Activated CD4-positive, alpha-beta T cell treated with anti-CD3 and anti-CD28 coated beads, Interleukin-2, amount 10 ng/mL, durations not matched to agents 24 days and 14 days (primary cell): ENCODE measurements at regions not wholly inside any gene's neighbourhood (a gene's known extent, or its start where the extent isn't known, plus 50 kb on each side); places are given as distances from the start of the nearest gene placed in this dataset.
"Not testable (repeated sequence)": the region's sequence is repeated elsewhere in the genome, so short reads cannot be mapped to it uniquely, and the experiment has no call there.

Source experiments
- DNase-seq: peaks from one replicate; pipeline ENCODE4 v3.0.0; 2022
- H3K27ac Mint-ChIP-seq: one replicate; pipeline ENCODE4 v1.8.0; 2022; ENCODE audit warnings: mild to moderate bottlenecking, mixed read lengths
- H3K27me3 Mint-ChIP-seq: one replicate; pipeline ENCODE4 v1.8.0; 2022; ENCODE audit warnings: mixed read lengths
- H3K36me3 Mint-ChIP-seq: one replicate; pipeline ENCODE4 v1.8.0; 2022; ENCODE audit warnings: low read depth, mild to moderate bottlenecking, mixed read lengths
- H3K4me1 Mint-ChIP-seq: one replicate; pipeline ENCODE4 v1.8.0; 2021; ENCODE audit warnings: mixed read lengths
- H3K4me3 Mint-ChIP-seq: one replicate; pipeline ENCODE4 v1.8.0; 2022; ENCODE audit warnings: mild to moderate bottlenecking, moderate library complexity, mixed read lengths
- H3K9me3 Mint-ChIP-seq: one replicate; pipeline ENCODE4 v1.8.0; 2021; ENCODE audit warnings: mixed read lengths
- intact Hi-C: fragments of 100-400 bp; cut with micrococcal nuclease; formaldehyde crosslinking; loops from one replicate; pipeline ENCODE4 v1.15.1; 2023

DNA sequence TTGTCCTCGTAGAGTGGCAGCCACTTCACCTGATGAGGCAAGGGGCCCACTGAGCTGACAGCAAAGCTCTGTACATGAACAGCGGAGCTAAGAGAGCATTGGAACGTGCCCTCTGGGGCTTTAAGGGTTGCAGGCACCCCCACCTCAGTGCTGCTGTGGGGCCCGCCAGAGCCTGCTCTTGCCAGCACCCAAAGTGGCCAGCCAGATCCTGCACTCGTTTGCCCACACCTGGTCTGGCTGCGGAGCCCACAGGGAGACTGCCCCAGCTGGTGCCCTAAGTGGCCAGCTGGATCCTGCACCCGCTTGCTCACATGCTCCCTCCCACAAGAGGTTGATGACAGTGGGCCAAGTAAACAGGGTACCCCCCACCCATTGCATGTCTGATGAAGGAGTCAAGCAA lies 783.4 kb upstream of the MIR17HG start:
- H3K36me3 Mint-ChIP-seq: no peaks in the 10 kb centered on the region
- H3K4me1 Mint-ChIP-seq: no peaks in the 10 kb centered on the region
- H3K9me3 Mint-ChIP-seq: no peaks in the 10 kb centered on the region
- DNase-seq: no peak
- no peak overlapping the region for H3K4me3 Mint-ChIP-seq
- intact Hi-C loops: no loop called here
- H3K27ac Mint-ChIP-seq: no peak overlapping the region
- no peaks in the 10 kb centered on the region for H3K27me3 Mint-ChIP-seq

DNA sequence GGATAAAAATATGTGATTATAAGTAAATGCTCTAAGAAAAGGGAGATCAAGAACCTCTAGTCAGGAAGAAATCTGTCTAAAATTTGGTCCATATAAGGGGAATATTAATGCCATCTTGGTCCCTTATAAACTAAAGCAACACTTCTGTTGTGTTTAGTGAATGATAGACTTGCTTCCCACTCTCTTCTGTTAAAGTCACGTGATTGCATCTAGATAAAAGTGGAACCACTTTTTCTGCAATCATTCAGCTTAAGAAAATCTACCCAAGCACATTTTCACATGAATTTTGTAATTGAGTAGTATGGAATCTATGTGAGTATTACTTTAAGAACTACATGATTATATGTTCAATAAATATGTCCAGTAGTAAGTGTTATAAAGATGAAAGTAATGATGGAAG lies 782.9 kb upstream of the MIR17HG start:
- no peaks in the 10 kb centered on the region for H3K27me3 Mint-ChIP-seq
- H3K4me3 Mint-ChIP-seq: no peak overlapping the region
- H3K27ac Mint-ChIP-seq: no peak overlapping the region
- no peaks in the 10 kb centered on the region for H3K4me1 Mint-ChIP-seq
- H3K9me3 Mint-ChIP-seq: no peaks in the 10 kb centered on the region
- no peaks in the 10 kb centered on the region for H3K36me3 Mint-ChIP-seq
- no peak for DNase-seq
- intact Hi-C loops: no loop called here

DNA sequence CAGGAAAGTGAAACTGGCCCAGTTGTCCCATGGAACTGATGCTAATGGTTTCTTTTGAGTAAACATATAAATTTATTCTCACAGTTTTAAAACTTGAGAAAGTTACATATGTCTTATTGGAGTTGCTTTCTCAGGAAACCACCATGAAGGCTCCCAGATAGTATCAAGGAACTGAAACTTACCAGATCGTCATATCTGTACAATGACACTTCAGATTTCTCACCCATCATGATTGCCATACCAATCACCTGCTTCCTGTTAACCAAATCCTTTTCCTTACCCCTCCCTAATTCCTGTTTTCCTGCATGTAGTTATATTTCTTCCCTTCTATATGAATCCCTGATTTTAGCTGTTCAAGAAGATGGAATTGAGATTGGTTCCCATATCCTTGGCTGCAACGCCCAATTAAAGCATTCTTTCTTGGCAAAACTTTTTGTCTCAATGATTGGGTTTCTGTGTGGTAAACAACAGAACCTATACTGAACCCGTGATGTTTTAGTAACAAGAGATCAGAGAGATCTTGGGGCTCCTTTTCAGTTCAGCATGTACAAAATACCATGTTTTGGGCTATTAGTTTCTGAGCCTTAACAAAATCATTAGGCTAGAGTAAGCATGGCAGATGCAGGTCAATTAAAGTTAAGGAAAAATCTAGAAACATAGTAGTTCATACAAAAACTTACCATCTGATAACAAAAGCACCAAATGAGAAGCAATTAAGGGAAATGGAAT lies 781.3 kb upstream of the MIR17HG start:
- intact Hi-C loops: no loop called here
- H3K4me3 Mint-ChIP-seq: no peak overlapping the region

GRCh38 chr13:90568165-90568564 lies 779.3 kb upstream of the MIR17HG start:
- Mint-ChIP-seq H3K4me1 (no peaks in the 10 kb centered on the region), H3K27ac (no peak overlapping the region), H3K9me3 (no peaks in the 10 kb centered on the region), H3K36me3 (no peaks in the 10 kb centered on the region), H3K27me3 (no peaks in the 10 kb centered on the region), H3K4me3 (no peak overlapping the region)
- no peak for DNase-seq
- intact Hi-C loops: no loop called here

More for the DNA sequence above, 781.3 kb upstream of the MIR17HG start:
- H3K27me3 Mint-ChIP-seq: no peaks in the 10 kb centered on the region
- no peak for DNase-seq
- H3K27ac Mint-ChIP-seq: no peak overlapping the region
- no peaks in the 10 kb centered on the region for H3K36me3 Mint-ChIP-seq
- H3K9me3 Mint-ChIP-seq: no peaks in the 10 kb centered on the region
- H3K4me1 Mint-ChIP-seq: no peaks in the 10 kb centered on the region

DNA sequence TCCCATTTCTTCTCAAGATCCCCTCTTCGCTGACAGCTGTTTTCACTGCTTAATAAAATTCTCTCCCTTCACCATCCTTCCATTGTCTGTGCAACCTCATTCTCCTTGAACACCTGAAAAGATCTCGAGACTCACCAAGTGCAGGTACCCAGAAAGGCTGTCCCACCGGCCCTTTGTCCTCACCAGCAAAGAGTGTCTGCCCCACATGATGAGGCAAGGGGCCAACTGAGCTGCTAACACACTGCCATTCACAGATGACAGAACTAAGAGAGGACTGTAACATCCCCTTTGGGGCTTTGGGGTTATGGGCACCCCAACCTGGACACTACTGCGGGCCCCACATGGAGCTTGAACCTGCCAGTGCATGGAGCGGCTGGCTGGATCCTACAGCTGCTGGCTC lies 771.4 kb upstream of the MIR17HG start:
- Mint-ChIP-seq H3K27me3 (no peaks in the 10 kb centered on the region), H3K4me1 (no peaks in the 10 kb centered on the region), H3K4me3 (no peak overlapping the region), H3K36me3 (no peaks in the 10 kb centered on the region), H3K27ac (no peak overlapping the region), H3K9me3 (peaks cover 13% of the 10 kb centered on the region)
- DNase-seq: no peak
- intact Hi-C loops: no loop called here

- intact Hi-C loops: no loop called here
- H3K4me3 Mint-ChIP-seq: no peak overlapping the region
- DNase-seq: no peak
- no peaks in the 10 kb centered on the region for H3K27me3 Mint-ChIP-seq
- no peaks in the 10 kb centered on the region for H3K4me1 Mint-ChIP-seq
- H3K36me3 Mint-ChIP-seq: no peaks in the 10 kb centered on the region
- H3K9me3 Mint-ChIP-seq: peaks cover 13% of the 10 kb centered on the region
- no peak overlapping the region for H3K27ac Mint-ChIP-seq
Observed at GRCh38 chr13:90577726-90578125, 769.8 kb upstream of the MIR17HG start.

DNA sequence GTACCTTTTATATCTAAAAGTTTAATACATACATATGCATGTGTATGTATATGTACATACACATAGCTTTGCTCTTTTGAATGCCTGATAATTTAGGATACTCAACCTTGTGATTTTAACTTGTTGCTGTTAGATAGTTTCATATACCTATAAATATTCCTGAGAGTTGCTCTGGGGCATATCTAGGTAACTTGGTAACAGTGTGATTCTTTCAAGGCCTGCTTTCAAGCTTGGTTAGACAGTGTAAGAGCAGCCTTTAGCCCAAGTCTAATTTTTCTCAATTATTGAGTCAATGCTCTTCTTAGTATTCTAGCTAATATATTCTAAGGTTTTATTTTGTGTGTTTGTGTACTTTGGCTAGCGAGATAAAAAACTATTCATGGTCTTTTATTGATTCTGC lies 762.1 kb upstream of the MIR17HG start:
- H3K27ac Mint-ChIP-seq: no peak overlapping the region
- no peak overlapping the region for H3K4me3 Mint-ChIP-seq
- H3K9me3 Mint-ChIP-seq: peaks cover 10% of the 10 kb centered on the region
- no peaks in the 10 kb centered on the region for H3K36me3 Mint-ChIP-seq
- DNase-seq: no peak
- intact Hi-C loops: no loop called here
- no peaks in the 10 kb centered on the region for H3K4me1 Mint-ChIP-seq
- H3K27me3 Mint-ChIP-seq: no peaks in the 10 kb centered on the region

GRCh38 chr13:90591260-90591926 lies 756.1 kb upstream of the MIR17HG start:
- Mint-ChIP-seq H3K27ac (no peak overlapping the region), H3K36me3 (no peaks in the 10 kb centered on the region), H3K4me3 (no peak overlapping the region), H3K27me3 (no peaks in the 10 kb centered on the region), H3K9me3 (no peaks in the 10 kb centered on the region), H3K4me1 (no peaks in the 10 kb centered on the region)
- DNase-seq: no peak
- intact Hi-C loops: no loop called here

DNA sequence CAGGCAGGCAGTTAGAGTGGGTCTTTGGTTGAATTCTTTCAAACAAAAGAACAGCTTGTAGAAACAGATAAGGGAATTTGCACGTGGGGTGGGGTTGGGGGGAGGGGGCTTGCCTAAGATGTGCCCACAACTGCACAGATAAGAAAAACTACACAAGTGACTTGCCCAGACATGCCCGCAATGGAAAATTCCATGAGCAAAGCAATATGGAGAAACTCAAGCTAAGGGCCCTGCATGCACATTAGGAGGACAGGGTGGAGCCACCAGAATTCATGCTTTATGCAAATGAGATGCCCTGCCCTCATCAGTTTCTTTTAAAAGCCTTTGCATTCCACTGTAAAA lies 755.6 kb upstream of the MIR17HG start:
- intact Hi-C loops: no loop called here
- no peaks in the 10 kb centered on the region for H3K36me3 Mint-ChIP-seq
- H3K27ac Mint-ChIP-seq: no peak overlapping the region
- H3K4me3 Mint-ChIP-seq: no peak overlapping the region
- no peaks in the 10 kb centered on the region for H3K27me3 Mint-ChIP-seq
- no peaks in the 10 kb centered on the region for H3K4me1 Mint-ChIP-seq
- H3K9me3 Mint-ChIP-seq: no peaks in the 10 kb centered on the region
- DNase-seq: no peak

- H3K27me3 Mint-ChIP-seq: no peaks in the 10 kb centered on the region
- no peak overlapping the region for H3K4me3 Mint-ChIP-seq
- H3K4me1 Mint-ChIP-seq: no peaks in the 10 kb centered on the region
- H3K9me3 Mint-ChIP-seq: no peaks in the 10 kb centered on the region
- H3K27ac Mint-ChIP-seq: no peak overlapping the region
- no peak for DNase-seq
- H3K36me3 Mint-ChIP-seq: no peaks in the 10 kb centered on the region
- intact Hi-C loops: no loop called here
Observed at GRCh38 chr13:90592943-90593342, 754.5 kb upstream of the MIR17HG start.

DNA sequence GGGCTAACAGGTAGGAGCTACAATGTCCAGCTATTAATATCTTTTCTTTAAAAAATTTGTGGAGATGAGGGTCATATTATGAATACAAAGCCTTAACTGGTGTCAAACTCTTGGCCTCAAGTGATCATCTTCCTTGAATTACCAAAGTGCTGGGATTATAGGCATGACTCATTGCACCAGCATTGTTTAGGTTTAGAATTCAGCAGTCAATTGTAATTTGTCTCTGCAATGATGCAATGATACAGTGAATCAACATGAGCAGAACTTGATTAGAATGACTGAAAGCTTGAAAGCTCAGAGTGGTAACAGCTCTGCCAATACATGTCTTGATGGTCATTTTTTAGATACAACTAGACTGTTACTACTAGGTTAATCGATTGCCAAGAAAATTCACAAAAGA lies 752.8 kb upstream of the MIR17HG start:
- intact Hi-C loops: no loop called here
- Mint-ChIP-seq H3K36me3 (no peaks in the 10 kb centered on the region), H3K4me3 (no peak overlapping the region), H3K27ac (no peak overlapping the region), H3K27me3 (no peaks in the 10 kb centered on the region), H3K9me3 (peaks cover 3% of the 10 kb centered on the region), H3K4me1 (no peaks in the 10 kb centered on the region)
- DNase-seq: no peak

DNA sequence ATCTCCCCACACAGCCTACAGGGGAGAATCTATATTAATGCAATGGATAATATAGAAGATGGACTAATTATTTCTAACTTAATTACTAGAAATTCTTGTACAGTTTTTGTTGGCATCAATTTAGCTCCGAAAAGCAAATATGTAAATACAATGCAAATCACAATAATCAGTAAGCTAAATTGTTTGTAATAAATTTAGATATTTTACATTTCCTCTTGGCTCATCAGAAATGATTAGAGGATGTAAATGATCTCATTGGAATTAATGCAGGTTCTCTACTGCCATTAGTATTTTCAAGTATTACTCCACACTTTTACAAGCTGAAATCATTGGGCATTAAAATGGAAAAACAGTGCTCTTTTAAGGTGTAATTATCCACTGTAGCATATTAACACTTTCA lies 741.8 kb upstream of the MIR17HG start:
- Mint-ChIP-seq H3K4me3 (no peak overlapping the region), H3K27me3 (no peaks in the 10 kb centered on the region), H3K27ac (no peak overlapping the region)

DNA sequence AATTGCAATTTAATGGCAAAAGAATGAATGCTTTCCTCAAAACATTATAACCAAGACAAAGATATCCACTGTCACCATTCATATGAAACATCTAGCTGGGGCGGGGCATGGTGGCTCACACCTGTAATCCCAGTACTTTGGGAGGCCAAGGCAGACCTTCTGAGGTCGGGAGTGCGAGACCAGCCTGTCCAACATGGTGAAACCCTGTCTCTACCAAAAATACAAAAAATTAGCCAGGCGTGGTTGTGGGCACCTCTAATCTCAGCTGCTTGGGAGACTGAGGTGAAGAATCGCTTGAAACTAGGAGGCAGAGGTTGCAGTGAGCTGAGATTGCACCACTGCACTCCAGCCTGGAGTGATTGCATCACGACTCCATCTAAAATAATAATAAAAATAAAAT lies 740.6 kb upstream of the MIR17HG start:
- H3K4me1 Mint-ChIP-seq, DNase-seq, H3K27ac Mint-ChIP-seq, intact Hi-C loops, H3K27me3 Mint-ChIP-seq, H3K4me3 Mint-ChIP-seq, H3K9me3 Mint-ChIP-seq, H3K36me3 Mint-ChIP-seq: not testable (repeated sequence)

More for the DNA sequence above, 741.8 kb upstream of the MIR17HG start:
- no peaks in the 10 kb centered on the region for H3K4me1 Mint-ChIP-seq
- no peaks in the 10 kb centered on the region for H3K36me3 Mint-ChIP-seq
- H3K9me3 Mint-ChIP-seq: no peaks in the 10 kb centered on the region
- DNase-seq: no peak
- intact Hi-C loops: no loop called here

DNA sequence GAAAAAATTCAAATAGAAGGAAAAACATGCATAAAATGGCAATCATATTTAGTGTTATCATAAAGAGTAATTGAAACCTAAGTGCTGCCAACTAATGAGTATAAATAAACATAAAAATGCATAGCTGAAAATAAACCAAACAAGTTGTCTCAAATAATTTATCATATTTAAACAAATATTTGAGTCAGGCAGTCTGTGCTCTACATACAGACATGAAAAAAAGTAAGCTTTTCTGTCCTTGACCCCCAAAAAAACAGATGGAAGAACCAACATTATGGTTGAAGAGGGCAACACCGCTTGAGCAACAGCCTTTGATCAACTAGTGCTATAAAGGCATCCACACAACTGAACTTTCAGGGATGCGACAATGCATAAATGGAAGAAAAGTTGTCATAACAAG lies 735.1 kb upstream of the MIR17HG start:
- no peaks in the 10 kb centered on the region for H3K4me1 Mint-ChIP-seq
- DNase-seq: no peak
- H3K27ac Mint-ChIP-seq: no peak overlapping the region
- no peak overlapping the region for H3K4me3 Mint-ChIP-seq
- H3K9me3 Mint-ChIP-seq: peaks cover 13% of the 10 kb centered on the region
- intact Hi-C loops: no loop called here
- no peaks in the 10 kb centered on the region for H3K36me3 Mint-ChIP-seq
- no peaks in the 10 kb centered on the region for H3K27me3 Mint-ChIP-seq
